Endothelial cell of umbilical vein (primary cell): ENCODE measurements at regions not wholly inside any gene's neighbourhood (a gene's known extent, or its start where the extent isn't known, plus 50 kb on each side); places are given as distances from the start of the nearest gene placed in this dataset.

ENCODE experiments used
- BruUV-seq: library from RNA; stranded (reverse); fragments of 400-500 nt; replicated peaks from 2 replicates; lab custom pipeline; 2021; lab: Mats Ljungman, UMichigan
- CTCF ChIA-PET: fragments of 300-600, 350-600 bp; sonication (Branson Sonifier 250); formaldehyde crosslinking; loops from one replicate; lab custom pipeline; 2021; ENCODE audit warnings: antibody characterized with exemption, inconsistent platforms; lab: Charles Lee
- POLR2A ChIA-PET: fragments of 300-600, 350-600 bp; sonication (Branson Sonifier 250); formaldehyde crosslinking; loops from one replicate; lab custom pipeline; 2021; ENCODE audit warnings: antibody characterized with exemption, inconsistent platforms; lab: Charles Lee
- DNase-seq: peaks from one replicate; pipeline ENCODE4 v3.0.0-alpha.2; 2011; ENCODE audit warnings: low read depth, low spot score
- FAIRE-seq: peaks from 2 replicates; lab custom pipeline; 2011; peaks lifted over from hg19 to GRCh38; lab: Jason Lieb, UNC
- H2AFZ ChIP-seq: 2 replicates; pipeline ENCODE4 v1.6.0; 2012; ENCODE audit warnings: low read depth, low read length, control low read depth, inconsistent platforms
- H3K27ac ChIP-seq: 2 replicates; pipeline ENCODE4 v1.5.1; 2011; ENCODE audit warnings: low read depth, mild to moderate bottlenecking, control low read depth, low read length, moderate library complexity; ENCODE audit not compliant: insufficient read depth
- H3K27me3 ChIP-seq, 2 experiments: 2 replicates each; pipeline versions ENCODE4 v1.6.0 to v1.6.1; 2011; ENCODE audit warnings: low read length in 2 of 2, mixed read lengths in 1 of 2; ENCODE audit not compliant: control insufficient read depth in 2 of 2, insufficient read depth in 2 of 2
- H3K36me3 ChIP-seq, 2 experiments: 2 replicates in 1 of 2; 3 replicates in 1 of 2; pipeline ENCODE4 v1.5.1; 2011; ENCODE audit warnings: low read length in 2 of 2, mild to moderate bottlenecking in 1 of 2, moderate library complexity in 1 of 2; ENCODE audit not compliant: control insufficient read depth in 2 of 2, insufficient read depth in 2 of 2; ENCODE audit errors: extremely low read depth in 1 of 2
- H3K4me1 ChIP-seq: 3 replicates; pipeline ENCODE4 v1.5.1; 2011; ENCODE audit warnings: mild to moderate bottlenecking, low read length; ENCODE audit not compliant: control insufficient read depth, insufficient read depth; ENCODE audit errors: extremely low read depth
- H3K4me2 ChIP-seq: 2 replicates; pipeline ENCODE4 v1.6.1; 2011; ENCODE audit warnings: low read length, control low read depth, mixed read lengths; ENCODE audit not compliant: insufficient read depth
- H3K4me3 ChIP-seq, 3 experiments: fragments of 200-600 bp in 1 of 3; sonication (generic), shearing (Covaris generic) in 1 of 3; replicated peaks in 1 of 3; 2 replicates each; pipeline ENCODE4 v1.5.1; 2011 to 2016; ENCODE audit warnings: control low read depth in 3 of 3, low read length in 3 of 3, mild to moderate bottlenecking in 2 of 3, inconsistent platforms in 1 of 3, low read depth in 1 of 3, moderate library complexity in 1 of 3; ENCODE audit not compliant: insufficient read depth in 1 of 3
- H3K79me2 ChIP-seq: 2 replicates; pipeline ENCODE4 v1.6.0; 2012; ENCODE audit warnings: low read length, inconsistent platforms; ENCODE audit not compliant: control insufficient read depth, insufficient read depth
- H3K9ac ChIP-seq: replicated peaks from 2 replicates; pipeline ENCODE3; 2011; ENCODE audit warnings: low read length, control low read depth; ENCODE audit not compliant: insufficient read depth; ENCODE audit errors: extremely low read depth
- H3K9me1 ChIP-seq: replicated peaks from 3 replicates; pipeline ENCODE4 v1.6.0; 2011; ENCODE audit warnings: mild to moderate bottlenecking, low read length; ENCODE audit not compliant: control insufficient read depth, insufficient read depth; ENCODE audit errors: extremely low read depth
- H3K9me3 ChIP-seq: replicated peaks from 2 replicates; pipeline ENCODE4 v1.5.1; 2012; ENCODE audit warnings: low read length, inconsistent platforms; ENCODE audit not compliant: control insufficient read depth, insufficient read depth
- H4K20me1 ChIP-seq: replicated peaks from 2 replicates; pipeline ENCODE3; 2011; ENCODE audit warnings: mild to moderate bottlenecking, low read length; ENCODE audit not compliant: control insufficient read depth, insufficient read depth; ENCODE audit errors: extremely low read depth
- CTCF ChIP-seq, 2 donors: IDR thresholded peaks; 1 replicate in 1 of 2; 2 replicates in 1 of 2; pipeline ENCODE4 v1.5.1; 2011; ENCODE audit warnings: low read length in 2 of 2, mild to moderate bottlenecking in 2 of 2, moderate library complexity in 2 of 2, control low read depth in 1 of 2, inconsistent platforms in 1 of 2, low read depth in 1 of 2; ENCODE audit not compliant: insufficient read depth in 1 of 2; ENCODE audit errors: extremely low read depth in 1 of 2
- EZH2 ChIP-seq: IDR thresholded peaks from 2 replicates; pipeline ENCODE4 v1.6.1; 2012; ENCODE audit warnings: borderline replicate concordance, low read depth, mild to moderate bottlenecking, moderate library complexity, low read length, inconsistent platforms; ENCODE audit not compliant: severe bottlenecking
- FOS ChIP-seq: IDR thresholded peaks from 2 replicates; pipeline ENCODE4 v1.6.1; 2011; ENCODE audit warnings: mild to moderate bottlenecking, low read length, moderate library complexity, borderline replicate concordance; ENCODE audit not compliant: insufficient read depth
- GATA2 ChIP-seq: IDR thresholded peaks from 2 replicates; pipeline ENCODE4 v1.7.0; 2011; ENCODE audit warnings: low read depth, mild to moderate bottlenecking, moderate library complexity, mixed read lengths, low read length; ENCODE audit not compliant: insufficient read length, insufficient read depth
- JUN ChIP-seq: IDR thresholded peaks from 2 replicates; pipeline ENCODE4 v1.6.1; 2011; ENCODE audit warnings: borderline replicate concordance, low read depth; ENCODE audit not compliant: insufficient read length, insufficient read depth
- MAX ChIP-seq: IDR thresholded peaks from 2 replicates; pipeline ENCODE4 v1.6.1; 2011; ENCODE audit not compliant: insufficient read depth, insufficient read length
- MYC ChIP-seq: IDR thresholded peaks from one replicate; pipeline ENCODE4 v1.6.1; 2011; ENCODE audit warnings: mild to moderate bottlenecking, low read depth, low read length
- POLR2A ChIP-seq: IDR thresholded peaks from 2 replicates; pipeline ENCODE4 v1.6.1; 2012; ENCODE audit warnings: low read depth, mild to moderate bottlenecking, control low read depth, low read length
- POLR2AphosphoS5 ChIP-seq: IDR thresholded peaks from 2 replicates; pipeline ENCODE4 v1.6.1; 2012; ENCODE audit warnings: low read depth, mild to moderate bottlenecking, control low read depth, low read length, moderate library complexity; ENCODE audit not compliant: insufficient read depth
- dilution Hi-C: fragments of 300-500 bp; cut with MboI; formaldehyde crosslinking; loops from one replicate; pipeline ENCODE4 v1.15.0; 2019; ENCODE audit warnings: low sequenced_read_pairs; ENCODE audit not compliant: extremely low pct_ligation_motif_present
- intact Hi-C: fragments of 100-400 bp; cut with micrococcal nuclease; formaldehyde crosslinking; loops from one replicate; pipeline ENCODE4 v1.10.0; 2022

DNA sequence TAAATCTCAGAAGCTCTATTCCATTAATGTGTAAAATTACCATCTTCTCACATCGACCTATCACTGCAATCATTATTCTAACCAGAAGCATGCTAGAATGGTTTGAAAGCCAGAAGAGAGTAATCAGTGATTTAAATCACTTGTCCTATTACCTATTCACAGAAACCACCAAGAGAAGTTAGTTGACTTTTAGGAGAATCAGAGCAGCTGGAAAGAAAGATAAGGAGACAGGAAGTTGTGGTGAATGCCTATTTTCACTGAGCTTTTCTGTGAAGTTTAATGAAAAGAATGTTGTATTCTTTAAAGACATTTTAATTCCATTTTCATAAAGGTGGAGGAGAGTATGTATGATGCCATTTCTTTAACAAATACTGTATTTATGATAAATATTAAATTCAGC is 352.6 kb upstream of the CRIM1 start:
- dilution Hi-C loops (no loop called here), intact Hi-C loops (no loop called here)
- no peak overlapping the region for H3K27ac ChIP-seq
- H3K79me2 ChIP-seq = no peaks in the 10 kb centered on the region
- no peak overlapping the region for H3K4me3 ChIP-seq
- ChIA-PET CTCF (interaction anchor here (1.5 kb wide), 1 partner anchor 10 kb away, joined by 4 read pairs; no protein-coding TSS in a partner anchor), POLR2A (no interaction called here)
- no peak overlapping the region for H3K9ac ChIP-seq
- H3K36me3 ChIP-seq = no peaks in the 10 kb centered on the region
- no peaks in the 10 kb centered on the region for H4K20me1 ChIP-seq
- no peak overlapping the region for H2AFZ ChIP-seq
- H3K4me2 ChIP-seq = no peak overlapping the region
- FAIRE-seq = no peak
- BruUV-seq = no TSS peak
- no peaks in the 10 kb centered on the region for H3K4me1 ChIP-seq
- TF ChIP-seq POLR2AphosphoS5 (no peak), MAX (no peak), JUN (no peak), FOS (no peak), GATA2 (no peak), EZH2 (no peak), POLR2A (no peak), CTCF (IDR thresholded peaks at IDR 0.05; ENCODE audit: extremely low read depth in 1 of 2, insufficient read depth in 1 of 2, low read depth in 1 of 2, low read length in 2 of 2) (no peak), MYC (no peak)
- H3K9me3 ChIP-seq = no peaks in the 10 kb centered on the region
- H3K27me3 ChIP-seq = peaks cover 0 to 5% of the 10 kb centered on the region in 2 experiments
- no peaks in the 10 kb centered on the region for H3K9me1 ChIP-seq
- DNase-seq = no peak
